Neural crest cell (in vitro differentiated cells): ENCODE measurements at regions not wholly inside any gene's neighbourhood (a gene's known extent, or its start where the extent isn't known, plus 50 kb on each side); places are given as distances from the start of the nearest gene placed in this dataset.
A peak's percentile ranks its signal among the peaks of the same experiment; 100 is the strongest.

ENCODE experiments used
- DNase-seq: peaks from one replicate; pipeline ENCODE4 v3.0.0; 2021; ENCODE audit warnings: low read depth, mixed read lengths, low spot score
- H3K27ac Mint-ChIP-seq: one replicate; pipeline ENCODE4 v1.8.0; 2021; ENCODE audit warnings: mild to moderate bottlenecking, mixed read lengths; ENCODE audit not compliant: unreplicated experiment
- H3K27me3 Mint-ChIP-seq: 2 replicates; pipeline ENCODE4 v1.8.0; 2021; ENCODE audit warnings: low read depth, mild to moderate bottlenecking, mixed read lengths
- H3K36me3 Mint-ChIP-seq: 2 replicates; pipeline ENCODE4 v1.8.0; 2021; ENCODE audit warnings: low read depth, mild to moderate bottlenecking, mixed read lengths
- H3K4me1 Mint-ChIP-seq: 2 replicates; pipeline ENCODE4 v1.8.0; 2021; ENCODE audit warnings: mixed read lengths
- H3K4me3 Mint-ChIP-seq: one replicate; pipeline ENCODE4 v1.8.0; 2021; ENCODE audit warnings: mild to moderate bottlenecking, mixed read lengths
- H3K9me3 Mint-ChIP-seq: 2 replicates; pipeline ENCODE4 v1.8.0; 2021; ENCODE audit warnings: mixed read lengths
- TF ChIP-seq, protein P1 (sequence below): fragments of 200-600 bp; sonication (generic); conservative IDR thresholded peaks from 2 replicates; pipeline ENCODE4 v1.5.0; 2021; ENCODE audit warnings: antibody characterized with exemption, mild to moderate bottlenecking

DNA sequence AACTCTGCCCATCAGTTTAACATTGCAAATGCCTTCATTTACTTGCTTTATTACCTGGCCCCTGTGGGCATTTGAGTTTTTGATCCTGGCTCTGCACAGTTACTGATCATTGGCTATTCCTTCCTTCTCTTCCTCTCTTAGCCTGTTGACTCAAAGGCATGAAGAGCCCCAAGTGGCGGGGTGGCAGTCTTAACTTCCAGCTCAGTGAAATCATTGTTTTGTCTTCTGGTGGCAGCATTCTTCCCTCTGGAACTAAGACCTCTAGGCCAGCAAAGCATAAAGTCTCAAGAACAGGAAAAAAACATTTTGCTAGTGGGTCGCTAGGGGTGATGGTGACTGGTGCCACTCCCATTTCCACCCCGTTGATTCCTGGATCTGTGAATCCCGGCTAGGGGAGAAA is 52.3 kb upstream of the MRTFB start:
- H3K9me3 Mint-ChIP-seq: no peaks in the 10 kb centered on the region
- TF ChIP-seq, protein P1, sequence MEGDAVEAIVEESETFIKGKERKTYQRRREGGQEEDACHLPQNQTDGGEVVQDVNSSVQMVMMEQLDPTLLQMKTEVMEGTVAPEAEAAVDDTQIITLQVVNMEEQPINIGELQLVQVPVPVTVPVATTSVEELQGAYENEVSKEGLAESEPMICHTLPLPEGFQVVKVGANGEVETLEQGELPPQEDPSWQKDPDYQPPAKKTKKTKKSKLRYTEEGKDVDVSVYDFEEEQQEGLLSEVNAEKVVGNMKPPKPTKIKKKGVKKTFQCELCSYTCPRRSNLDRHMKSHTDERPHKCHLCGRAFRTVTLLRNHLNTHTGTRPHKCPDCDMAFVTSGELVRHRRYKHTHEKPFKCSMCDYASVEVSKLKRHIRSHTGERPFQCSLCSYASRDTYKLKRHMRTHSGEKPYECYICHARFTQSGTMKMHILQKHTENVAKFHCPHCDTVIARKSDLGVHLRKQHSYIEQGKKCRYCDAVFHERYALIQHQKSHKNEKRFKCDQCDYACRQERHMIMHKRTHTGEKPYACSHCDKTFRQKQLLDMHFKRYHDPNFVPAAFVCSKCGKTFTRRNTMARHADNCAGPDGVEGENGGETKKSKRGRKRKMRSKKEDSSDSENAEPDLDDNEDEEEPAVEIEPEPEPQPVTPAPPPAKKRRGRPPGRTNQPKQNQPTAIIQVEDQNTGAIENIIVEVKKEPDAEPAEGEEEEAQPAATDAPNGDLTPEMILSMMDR: no peak
- DNase-seq: no peak
- H3K4me3 Mint-ChIP-seq: no peak overlapping the region
- H3K27me3 Mint-ChIP-seq: no peaks in the 10 kb centered on the region
- no peaks in the 10 kb centered on the region for H3K36me3 Mint-ChIP-seq
- H3K4me1 Mint-ChIP-seq: peaks cover 10% of the 10 kb centered on the region
- no peak overlapping the region for H3K27ac Mint-ChIP-seq

DNA sequence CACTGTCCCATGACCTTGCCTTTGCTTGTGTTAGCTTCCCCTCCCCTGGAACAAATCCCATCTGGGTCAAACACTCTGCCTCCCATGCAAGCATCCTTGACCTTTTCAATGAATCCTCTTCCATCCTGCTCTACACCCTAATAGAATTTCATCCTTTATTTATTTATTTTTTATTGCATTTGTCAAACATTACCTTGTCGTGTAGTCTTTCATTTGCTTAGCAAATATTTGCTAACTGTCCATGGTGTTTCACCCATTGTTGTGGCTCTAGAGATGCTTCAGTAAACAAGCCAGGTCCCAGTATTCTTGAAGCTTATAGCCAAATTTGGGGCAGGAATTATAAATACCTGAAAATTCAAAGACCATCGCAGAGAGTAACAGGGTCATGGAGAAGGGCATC is 51.0 kb upstream of the MRTFB start:
- H3K4me3 Mint-ChIP-seq: no peak overlapping the region
- no peaks in the 10 kb centered on the region for H3K36me3 Mint-ChIP-seq
- H3K27me3 Mint-ChIP-seq: no peaks in the 10 kb centered on the region
- no peak for DNase-seq
- TF ChIP-seq, protein P1: no peak
- no peaks in the 10 kb centered on the region for H3K9me3 Mint-ChIP-seq
- peak overlapping the region; percentile 12 for H3K27ac Mint-ChIP-seq
- H3K4me1 Mint-ChIP-seq: peaks cover 3% of the 10 kb centered on the region
